PFSK-1 (cell line): ENCODE measurements at regions not wholly inside any gene's neighbourhood (a gene's known extent, or its start where the extent isn't known, plus 50 kb on each side); places are given as distances from the start of the nearest gene placed in this dataset.

ENCODE experiments used
- FOXP2 ChIP-seq: optimal IDR thresholded peaks from 2 replicates; pipeline ENCODE3; 2011; ENCODE audit warnings: borderline replicate concordance, control low read depth, inconsistent platforms; ENCODE audit not compliant: insufficient read depth; ENCODE audit errors: extremely low read length, extremely low read depth
- POLR2AphosphoS5 ChIP-seq: IDR thresholded peaks from 2 replicates; pipeline ENCODE4 v1.6.1; 2012; ENCODE audit warnings: low read depth, mild to moderate bottlenecking, control low read depth, low read length, moderate library complexity
- TAF1 ChIP-seq: IDR thresholded peaks from 2 replicates; pipeline ENCODE4 v1.6.1; 2012; ENCODE audit warnings: low read length, control low read depth, borderline replicate concordance; ENCODE audit not compliant: insufficient read depth

- TF ChIP-seq TAF1 (no peak), POLR2AphosphoS5 (no peak), FOXP2 (no peak)
Measured at GRCh38 chr5:112063856-112064255, 306.9 kb upstream of the NREP start.
